ENCODE measurements at regions not wholly inside any gene's neighbourhood (a gene's known extent, or its start where the extent isn't known, plus 50 kb on each side); places are given as distances from the start of the nearest gene placed in this dataset.

DNA sequence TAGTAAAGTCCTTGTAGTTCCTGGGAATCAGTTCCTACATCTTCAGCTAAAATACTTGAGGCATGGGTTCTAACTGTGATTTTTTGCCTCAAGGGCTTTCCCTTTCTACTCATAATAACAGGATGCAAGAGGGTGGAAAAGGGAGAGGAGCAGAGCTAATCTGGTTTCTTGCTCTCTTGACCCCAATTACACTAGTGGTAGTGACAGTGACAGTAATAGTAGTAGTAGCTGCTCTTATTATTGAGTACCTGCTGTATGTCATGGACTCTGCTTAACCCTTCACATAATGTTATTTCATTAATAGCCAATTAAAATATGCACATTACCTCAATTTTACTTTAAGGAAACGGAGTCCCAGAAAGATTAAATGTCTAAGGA lies 214.8 kb upstream of the HNRNPA3 start:
- TF ChIP-seq CREB1 (IDR thresholded peaks at IDR 0.05; ENCODE audit: low read depth) (no peak), TAF1 (IDR thresholded peaks at IDR 0.05; ENCODE audit: low read depth) (no peak), CEBPB (IDR thresholded peaks at IDR 0.05) (no peak), TEAD4 (IDR thresholded peaks at IDR 0.05) (no peak), TCF12 (IDR thresholded peaks at IDR 0.05; ENCODE audit: low read depth) (no peak), YY1 (IDR thresholded peaks at IDR 0.05; ENCODE audit: low read depth) (no peak), EP300 (IDR thresholded peaks at IDR 0.05; ENCODE audit: borderline replicate concordance) (no peak), ZBTB7A (IDR thresholded peaks at IDR 0.05; ENCODE audit: low read depth) (no peak), RAD21 (IDR thresholded peaks at IDR 0.05; ENCODE audit: low read depth) (no peak), NFIC (IDR thresholded peaks at IDR 0.05) (no peak), EGR1 (IDR thresholded peaks at IDR 0.05) (no peak)
- TF ChIP-seq, protein P1, sequence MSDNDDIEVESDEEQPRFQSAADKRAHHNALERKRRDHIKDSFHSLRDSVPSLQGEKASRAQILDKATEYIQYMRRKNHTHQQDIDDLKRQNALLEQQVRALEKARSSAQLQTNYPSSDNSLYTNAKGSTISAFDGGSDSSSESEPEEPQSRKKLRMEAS (IDR thresholded peaks at IDR 0.05), result no peak
- TF ChIP-seq, protein P2, sequence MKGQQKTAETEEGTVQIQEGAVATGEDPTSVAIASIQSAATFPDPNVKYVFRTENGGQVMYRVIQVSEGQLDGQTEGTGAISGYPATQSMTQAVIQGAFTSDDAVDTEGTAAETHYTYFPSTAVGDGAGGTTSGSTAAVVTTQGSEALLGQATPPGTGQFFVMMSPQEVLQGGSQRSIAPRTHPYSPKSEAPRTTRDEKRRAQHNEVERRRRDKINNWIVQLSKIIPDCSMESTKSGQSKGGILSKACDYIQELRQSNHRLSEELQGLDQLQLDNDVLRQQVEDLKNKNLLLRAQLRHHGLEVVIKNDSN (IDR thresholded peaks at IDR 0.05), result no peak

DNA sequence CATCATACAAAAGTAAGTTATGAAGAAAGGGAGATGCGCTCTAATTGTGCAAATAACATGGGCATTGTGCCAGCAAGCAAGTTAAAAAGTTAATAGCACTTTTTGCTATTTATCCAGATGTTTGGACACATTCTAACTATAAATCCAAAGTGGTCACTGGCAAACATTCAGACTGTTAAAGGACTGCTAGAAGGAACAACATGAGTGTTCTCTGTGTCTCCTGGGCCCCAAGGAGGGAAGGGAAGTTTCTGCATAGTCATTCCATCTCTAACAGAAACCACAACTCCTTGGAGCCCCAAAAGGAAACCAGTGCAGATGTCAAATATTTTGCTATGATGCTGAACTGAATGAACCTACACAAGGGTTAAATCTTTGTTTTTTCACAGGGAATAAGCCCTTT lies 213.3 kb upstream of the HNRNPA3 start:
- TF ChIP-seq, protein P2 (IDR thresholded peaks at IDR 0.05), result no peak
- TF ChIP-seq EP300 (IDR thresholded peaks at IDR 0.05; ENCODE audit: borderline replicate concordance) (no peak), RAD21 (IDR thresholded peaks at IDR 0.05; ENCODE audit: low read depth) (no peak), NFIC (IDR thresholded peaks at IDR 0.05) (no peak)
- TF ChIP-seq, protein P3, sequence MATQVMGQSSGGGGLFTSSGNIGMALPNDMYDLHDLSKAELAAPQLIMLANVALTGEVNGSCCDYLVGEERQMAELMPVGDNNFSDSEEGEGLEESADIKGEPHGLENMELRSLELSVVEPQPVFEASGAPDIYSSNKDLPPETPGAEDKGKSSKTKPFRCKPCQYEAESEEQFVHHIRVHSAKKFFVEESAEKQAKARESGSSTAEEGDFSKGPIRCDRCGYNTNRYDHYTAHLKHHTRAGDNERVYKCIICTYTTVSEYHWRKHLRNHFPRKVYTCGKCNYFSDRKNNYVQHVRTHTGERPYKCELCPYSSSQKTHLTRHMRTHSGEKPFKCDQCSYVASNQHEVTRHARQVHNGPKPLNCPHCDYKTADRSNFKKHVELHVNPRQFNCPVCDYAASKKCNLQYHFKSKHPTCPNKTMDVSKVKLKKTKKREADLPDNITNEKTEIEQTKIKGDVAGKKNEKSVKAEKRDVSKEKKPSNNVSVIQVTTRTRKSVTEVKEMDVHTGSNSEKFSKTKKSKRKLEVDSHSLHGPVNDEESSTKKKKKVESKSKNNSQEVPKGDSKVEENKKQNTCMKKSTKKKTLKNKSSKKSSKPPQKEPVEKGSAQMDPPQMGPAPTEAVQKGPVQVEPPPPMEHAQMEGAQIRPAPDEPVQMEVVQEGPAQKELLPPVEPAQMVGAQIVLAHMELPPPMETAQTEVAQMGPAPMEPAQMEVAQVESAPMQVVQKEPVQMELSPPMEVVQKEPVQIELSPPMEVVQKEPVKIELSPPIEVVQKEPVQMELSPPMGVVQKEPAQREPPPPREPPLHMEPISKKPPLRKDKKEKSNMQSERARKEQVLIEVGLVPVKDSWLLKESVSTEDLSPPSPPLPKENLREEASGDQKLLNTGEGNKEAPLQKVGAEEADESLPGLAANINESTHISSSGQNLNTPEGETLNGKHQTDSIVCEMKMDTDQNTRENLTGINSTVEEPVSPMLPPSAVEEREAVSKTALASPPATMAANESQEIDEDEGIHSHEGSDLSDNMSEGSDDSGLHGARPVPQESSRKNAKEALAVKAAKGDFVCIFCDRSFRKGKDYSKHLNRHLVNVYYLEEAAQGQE (IDR thresholded peaks at IDR 0.05; ENCODE audit: low read depth), result no peak

DNA sequence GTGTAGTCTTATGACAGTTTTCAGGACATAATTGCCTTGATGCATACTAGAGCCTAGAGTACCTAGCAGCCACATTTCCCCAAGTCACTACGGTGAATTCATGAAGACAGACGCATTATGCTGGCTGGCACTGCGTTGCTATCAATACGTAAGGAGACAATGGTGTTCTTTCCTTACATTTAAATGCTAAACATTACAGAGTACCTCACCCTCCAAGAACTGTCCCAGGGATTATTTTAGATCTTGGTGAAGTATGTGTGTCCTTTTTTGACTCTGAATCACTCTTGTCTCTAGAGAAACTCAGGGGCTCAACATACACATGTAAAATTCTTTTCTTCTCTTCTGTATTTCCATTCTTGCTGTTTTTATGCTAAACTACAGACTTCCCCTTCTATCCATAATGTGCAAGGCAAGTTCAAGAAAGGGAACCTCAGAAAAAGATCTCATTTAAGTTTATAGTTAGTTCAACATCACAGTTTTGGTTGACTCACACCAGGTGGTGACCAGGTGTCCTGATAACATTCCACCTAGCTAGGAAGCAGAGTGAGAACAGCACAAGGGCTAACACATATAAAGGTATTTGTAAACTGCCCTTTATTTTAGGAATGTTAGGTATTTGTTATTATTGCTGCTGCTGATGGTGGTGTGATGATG lies 212.4 kb upstream of the HNRNPA3 start:
- TF ChIP-seq RAD21 (IDR thresholded peaks at IDR 0.05; ENCODE audit: low read depth) (no peak), EP300 (IDR thresholded peaks at IDR 0.05; ENCODE audit: borderline replicate concordance) (no peak), TAF1 (IDR thresholded peaks at IDR 0.05; ENCODE audit: low read depth) (no peak), TEAD4 (IDR thresholded peaks at IDR 0.05) (no peak), CREB1 (IDR thresholded peaks at IDR 0.05; ENCODE audit: low read depth) (no peak), FOXM1 (IDR thresholded peaks at IDR 0.05; ENCODE audit: borderline replicate concordance, low read depth) (no peak), TCF12 (IDR thresholded peaks at IDR 0.05; ENCODE audit: low read depth) (no peak), NFIC (IDR thresholded peaks at IDR 0.05) (no peak)
- TF ChIP-seq, protein P3 (IDR thresholded peaks at IDR 0.05; ENCODE audit: low read depth), result no peak
- TF ChIP-seq, protein P2 (IDR thresholded peaks at IDR 0.05), result no peak
- TF ChIP-seq, protein P1 (IDR thresholded peaks at IDR 0.05), result no peak

DNA sequence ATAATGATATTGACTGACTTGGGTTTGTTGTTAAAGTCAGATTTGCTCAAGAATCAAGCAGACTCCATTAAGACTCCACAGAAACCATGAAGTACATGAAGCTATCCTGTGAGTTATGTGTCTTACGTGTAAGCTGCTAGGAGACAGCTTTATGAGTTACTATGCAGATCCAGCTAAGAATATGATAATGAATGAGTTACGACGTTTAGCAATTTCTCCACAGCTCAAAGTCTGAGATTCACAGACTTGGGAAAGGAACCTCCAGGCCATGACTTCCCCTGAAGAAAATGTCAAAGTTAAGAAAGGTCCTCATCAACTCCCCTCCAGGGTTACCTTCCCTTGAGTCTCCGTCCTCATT lies 211.9 kb upstream of the HNRNPA3 start:
- no peak for TF ChIP-seq TEAD4 (IDR thresholded peaks at IDR 0.05)

DNA sequence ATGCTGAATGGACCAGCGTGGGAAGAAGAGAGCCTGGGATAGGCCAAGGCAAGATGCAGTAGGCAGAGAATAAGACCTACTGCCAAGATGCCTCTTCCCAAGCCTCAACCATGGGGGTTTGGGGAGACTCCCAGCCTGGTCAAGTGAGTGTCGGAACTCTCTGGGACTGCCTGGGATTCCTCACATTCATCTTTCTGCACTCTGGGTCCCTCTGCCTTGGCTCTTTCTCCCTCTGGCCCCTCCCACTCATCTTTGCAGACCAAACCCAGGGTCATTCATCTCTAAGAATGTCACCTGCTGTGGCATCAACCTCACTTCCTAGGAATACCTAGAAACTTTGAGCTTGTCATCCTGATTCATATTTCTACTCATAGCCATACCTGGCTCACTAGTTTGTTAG lies 211.3 kb upstream of the HNRNPA3 start:
- no peak for TF ChIP-seq ZBTB7A (IDR thresholded peaks at IDR 0.05; ENCODE audit: low read depth)
- no peak for TF ChIP-seq EP300 (IDR thresholded peaks at IDR 0.05; ENCODE audit: borderline replicate concordance)
- TF ChIP-seq TAF1 (IDR thresholded peaks at IDR 0.05; ENCODE audit: low read depth), result no peak
- no peak for TF ChIP-seq CEBPB (IDR thresholded peaks at IDR 0.05)
- TF ChIP-seq FOXM1 (IDR thresholded peaks at IDR 0.05; ENCODE audit: borderline replicate concordance, low read depth), result no peak
- TF ChIP-seq, protein P2 (IDR thresholded peaks at IDR 0.05), result no peak
- TF ChIP-seq TEAD4 (IDR thresholded peaks at IDR 0.05), result no peak
- TF ChIP-seq NFIC (IDR thresholded peaks at IDR 0.05), result no peak
- TF ChIP-seq, protein P3 (IDR thresholded peaks at IDR 0.05; ENCODE audit: low read depth), result no peak
- TF ChIP-seq TCF12 (IDR thresholded peaks at IDR 0.05; ENCODE audit: low read depth), result no peak
- no peak for TF ChIP-seq EGR1 (IDR thresholded peaks at IDR 0.05)
- TF ChIP-seq CREB1 (IDR thresholded peaks at IDR 0.05; ENCODE audit: low read depth), result no peak
- no peak for TF ChIP-seq YY1 (IDR thresholded peaks at IDR 0.05; ENCODE audit: low read depth)
- TF ChIP-seq, protein P1 (IDR thresholded peaks at IDR 0.05), result no peak
- no peak for TF ChIP-seq RAD21 (IDR thresholded peaks at IDR 0.05; ENCODE audit: low read depth)
